ENCODE measurements at regions not wholly inside any gene's neighbourhood (a gene's known extent, or its start where the extent isn't known, plus 50 kb on each side); places are given as distances from the start of the nearest gene placed in this dataset.

DNA sequence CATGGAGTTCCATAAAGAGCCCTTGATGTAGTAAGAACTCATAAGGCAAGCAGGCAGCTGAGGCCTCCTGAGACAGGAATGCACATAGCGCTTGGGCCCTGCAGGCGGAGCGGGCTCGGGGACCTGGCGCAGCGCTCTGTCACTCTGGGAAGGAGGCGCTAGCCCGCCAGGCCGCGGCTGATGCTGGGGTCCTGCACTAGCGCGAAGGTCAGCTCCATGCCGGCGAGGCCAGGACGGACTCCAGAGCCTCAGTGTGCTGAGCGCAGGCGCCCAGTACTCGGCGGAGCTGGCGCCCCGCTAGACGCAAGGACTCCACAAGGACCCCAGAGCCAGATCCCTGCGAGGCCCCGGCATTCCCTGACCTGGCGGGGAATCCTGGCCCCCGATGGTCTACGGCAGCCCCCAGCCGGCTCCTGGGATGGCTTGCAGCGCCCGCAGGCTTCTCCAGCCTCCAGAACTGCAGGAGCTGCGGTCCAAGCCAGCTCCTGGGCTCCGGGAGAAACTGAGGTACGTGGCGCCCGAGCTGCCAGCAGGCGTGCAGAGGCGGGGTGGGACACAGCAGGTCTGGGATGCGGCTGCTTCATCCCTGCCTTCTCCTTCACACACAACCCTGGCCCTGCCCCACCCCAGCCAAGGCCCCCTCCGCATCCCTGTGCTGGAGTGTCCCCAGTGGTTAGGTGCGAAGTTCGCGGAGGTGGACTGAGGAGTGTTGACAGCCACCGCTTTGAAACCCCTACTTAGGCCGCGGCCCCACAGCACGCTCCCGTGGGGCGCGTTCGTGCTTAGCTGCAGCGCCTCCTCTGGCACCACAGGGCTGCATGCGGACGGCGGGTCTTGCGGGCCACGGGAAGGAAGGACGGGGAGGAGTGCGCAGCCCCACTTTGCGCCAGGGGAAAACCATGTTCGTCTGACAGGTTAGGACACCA, 761.5 kb upstream of the POM121L12 start:
- TF ChIP-seq, protein P1, sequence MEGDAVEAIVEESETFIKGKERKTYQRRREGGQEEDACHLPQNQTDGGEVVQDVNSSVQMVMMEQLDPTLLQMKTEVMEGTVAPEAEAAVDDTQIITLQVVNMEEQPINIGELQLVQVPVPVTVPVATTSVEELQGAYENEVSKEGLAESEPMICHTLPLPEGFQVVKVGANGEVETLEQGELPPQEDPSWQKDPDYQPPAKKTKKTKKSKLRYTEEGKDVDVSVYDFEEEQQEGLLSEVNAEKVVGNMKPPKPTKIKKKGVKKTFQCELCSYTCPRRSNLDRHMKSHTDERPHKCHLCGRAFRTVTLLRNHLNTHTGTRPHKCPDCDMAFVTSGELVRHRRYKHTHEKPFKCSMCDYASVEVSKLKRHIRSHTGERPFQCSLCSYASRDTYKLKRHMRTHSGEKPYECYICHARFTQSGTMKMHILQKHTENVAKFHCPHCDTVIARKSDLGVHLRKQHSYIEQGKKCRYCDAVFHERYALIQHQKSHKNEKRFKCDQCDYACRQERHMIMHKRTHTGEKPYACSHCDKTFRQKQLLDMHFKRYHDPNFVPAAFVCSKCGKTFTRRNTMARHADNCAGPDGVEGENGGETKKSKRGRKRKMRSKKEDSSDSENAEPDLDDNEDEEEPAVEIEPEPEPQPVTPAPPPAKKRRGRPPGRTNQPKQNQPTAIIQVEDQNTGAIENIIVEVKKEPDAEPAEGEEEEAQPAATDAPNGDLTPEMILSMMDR (IDR thresholded peaks at IDR 0.05; ENCODE audit: borderline replicate concordance, insufficient read depth, low read depth, low read length) = no peak
- H3K4me3 ChIP-seq (ENCODE audit: low read depth, low read length) = no peak overlapping the region

DNA sequence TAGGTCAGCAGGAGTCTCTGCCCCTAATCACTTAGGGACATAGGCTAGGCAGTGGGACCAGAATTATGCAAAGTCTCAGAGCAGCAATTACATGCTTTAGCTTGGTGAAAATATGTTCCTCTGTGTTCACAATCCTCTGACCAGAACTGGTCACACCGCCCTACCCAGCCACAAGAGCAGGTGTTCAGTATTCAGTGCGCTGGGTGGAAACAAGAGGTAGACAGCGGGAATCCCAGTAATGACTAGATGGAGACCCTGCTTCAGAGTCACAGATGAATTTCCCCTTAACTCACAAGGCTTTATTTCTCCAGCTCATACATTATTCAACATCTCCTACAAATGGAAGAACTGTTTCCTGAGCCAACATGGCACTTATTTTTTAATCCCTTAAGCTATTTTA, 763.7 kb upstream of the POM121L12 start:
- no peak overlapping the region for H3K4me3 ChIP-seq (ENCODE audit: low read depth, low read length)
- TF ChIP-seq, protein P1 (IDR thresholded peaks at IDR 0.05; ENCODE audit: borderline replicate concordance, insufficient read depth, low read depth, low read length) = no peak

DNA sequence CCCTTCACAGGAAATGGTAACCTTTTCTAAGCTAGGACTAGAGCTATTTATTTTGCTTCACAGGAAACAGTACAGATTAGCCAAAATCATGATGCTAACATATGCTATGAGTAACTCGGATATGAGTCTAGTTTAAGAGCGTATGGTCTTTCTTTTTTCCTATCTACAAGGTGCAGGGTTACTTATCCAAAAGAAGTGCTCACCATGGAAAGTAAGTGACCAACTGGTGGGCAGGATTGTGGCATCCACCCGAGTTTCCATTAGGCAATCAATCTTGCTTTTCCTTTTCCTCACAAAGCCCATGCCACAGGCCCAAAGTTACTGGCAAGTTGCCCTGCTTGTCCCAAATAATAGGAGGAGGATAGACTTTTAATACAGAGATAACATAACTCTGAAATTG, 765.1 kb upstream of the POM121L12 start:
- TF ChIP-seq, protein P1 (IDR thresholded peaks at IDR 0.05; ENCODE audit: borderline replicate concordance, insufficient read depth, low read depth, low read length) = no peak
- H3K4me3 ChIP-seq (ENCODE audit: low read depth, low read length) = no peak overlapping the region

DNA sequence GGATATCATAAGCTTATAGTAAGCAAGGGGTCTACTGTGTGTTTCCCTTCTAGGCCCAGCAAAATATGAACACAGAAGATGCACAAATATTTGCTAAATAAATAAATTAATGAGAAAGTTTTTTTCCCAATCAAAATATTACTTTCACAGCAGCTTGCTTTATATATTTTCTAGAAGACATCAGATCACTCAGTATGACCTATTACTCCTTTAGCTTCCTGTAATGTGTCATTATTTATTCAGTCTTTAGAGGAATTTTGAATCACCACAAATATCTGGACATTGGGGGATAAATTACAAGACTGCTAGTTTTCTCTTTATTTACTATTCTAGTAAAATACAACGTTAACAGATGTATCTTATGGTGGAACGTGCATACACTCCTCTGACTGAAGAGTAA, 765.8 kb upstream of the POM121L12 start:
- H3K4me3 ChIP-seq (ENCODE audit: low read depth, low read length) = no peak overlapping the region
- TF ChIP-seq, protein P1 (IDR thresholded peaks at IDR 0.05; ENCODE audit: borderline replicate concordance, insufficient read depth, low read depth, low read length) = no peak

DNA sequence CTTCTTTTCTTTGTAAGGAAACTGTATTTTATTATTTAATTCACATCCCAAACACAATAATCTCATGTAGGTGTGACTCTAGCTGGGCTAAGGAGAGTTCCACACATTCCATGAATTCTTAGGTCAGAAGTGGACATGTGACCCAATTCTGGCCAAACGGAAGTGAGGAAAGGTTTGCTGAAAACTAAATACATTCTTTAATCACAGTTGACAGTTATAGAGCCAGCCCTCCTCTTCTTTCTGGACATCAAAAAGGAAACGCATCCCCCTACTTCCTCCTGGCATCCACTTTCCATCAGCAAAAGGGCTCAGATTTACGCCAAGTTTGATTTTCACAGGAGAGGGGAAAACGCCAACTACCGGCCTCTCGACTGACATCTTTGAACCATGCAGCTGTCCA, 774.4 kb upstream of the POM121L12 start:
- TF ChIP-seq, protein P1 (IDR thresholded peaks at IDR 0.05; ENCODE audit: borderline replicate concordance, insufficient read depth, low read depth, low read length) = no peak
- H3K4me3 ChIP-seq (ENCODE audit: low read depth, low read length) = no peak overlapping the region

DNA sequence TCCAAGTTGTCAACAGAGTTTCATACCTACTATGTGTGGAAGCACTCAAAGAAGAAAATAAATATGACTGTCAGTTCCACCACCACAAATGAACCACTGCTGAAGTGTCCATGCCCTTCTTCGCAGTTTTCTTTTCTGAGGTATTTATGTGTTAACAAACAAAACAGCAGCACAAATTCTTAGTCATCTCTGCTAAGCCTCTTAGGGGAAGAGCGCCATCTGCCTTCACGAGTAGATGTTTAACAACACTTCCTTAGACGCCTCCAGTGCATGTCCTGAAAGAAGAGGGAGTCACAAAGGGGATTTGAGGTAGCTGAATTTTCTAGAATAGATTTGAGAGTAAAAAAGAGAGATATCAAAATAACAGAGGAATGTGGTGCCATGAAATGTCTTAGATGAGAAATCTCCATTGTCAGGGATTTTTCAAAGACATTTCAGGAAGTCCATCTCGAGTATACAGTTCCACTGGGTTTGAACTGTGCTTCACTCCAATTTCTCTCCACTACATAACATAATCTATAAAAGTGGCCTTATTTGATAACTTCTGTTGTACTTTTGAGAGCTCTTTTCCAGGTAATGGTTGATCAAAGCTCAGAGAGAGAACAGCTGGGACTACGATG, 775.3 kb upstream of the POM121L12 start:
- H3K4me3 ChIP-seq (ENCODE audit: low read depth, low read length) = no peak overlapping the region
- TF ChIP-seq, protein P1 (IDR thresholded peaks at IDR 0.05; ENCODE audit: borderline replicate concordance, insufficient read depth, low read depth, low read length) = no peak

DNA sequence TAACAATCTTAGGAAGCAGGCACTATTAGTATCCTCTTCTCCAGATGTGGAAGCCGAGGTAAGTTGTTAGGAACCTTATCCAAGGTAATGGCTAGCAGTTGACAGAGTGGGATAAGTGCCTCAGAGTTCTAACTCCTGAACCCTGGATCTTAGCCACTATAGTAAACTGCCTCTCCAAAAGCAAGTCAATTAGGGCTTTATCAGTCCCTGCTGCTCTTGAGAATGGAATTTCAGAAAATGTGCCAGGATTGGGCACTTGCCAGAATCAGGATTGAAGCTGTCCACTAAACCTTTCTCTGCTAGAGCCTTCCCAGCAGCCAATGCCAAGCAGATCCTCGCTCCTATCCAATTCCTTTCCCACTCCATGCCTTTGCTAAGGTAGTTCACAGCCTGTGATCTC, 777.5 kb upstream of the POM121L12 start:
- H3K4me3 ChIP-seq (ENCODE audit: low read depth, low read length) = no peak overlapping the region
- TF ChIP-seq, protein P1 (IDR thresholded peaks at IDR 0.05; ENCODE audit: borderline replicate concordance, insufficient read depth, low read depth, low read length) = no peak
